ENCODE measurements at regions not wholly inside any gene's neighbourhood (a gene's known extent, or its start where the extent isn't known, plus 50 kb on each side); places are given as distances from the start of the nearest gene placed in this dataset.
"Not testable (repeated sequence)": the region's sequence is repeated elsewhere in the genome, so short reads cannot be mapped to it uniquely, and the experiment has no call there.

DNA sequence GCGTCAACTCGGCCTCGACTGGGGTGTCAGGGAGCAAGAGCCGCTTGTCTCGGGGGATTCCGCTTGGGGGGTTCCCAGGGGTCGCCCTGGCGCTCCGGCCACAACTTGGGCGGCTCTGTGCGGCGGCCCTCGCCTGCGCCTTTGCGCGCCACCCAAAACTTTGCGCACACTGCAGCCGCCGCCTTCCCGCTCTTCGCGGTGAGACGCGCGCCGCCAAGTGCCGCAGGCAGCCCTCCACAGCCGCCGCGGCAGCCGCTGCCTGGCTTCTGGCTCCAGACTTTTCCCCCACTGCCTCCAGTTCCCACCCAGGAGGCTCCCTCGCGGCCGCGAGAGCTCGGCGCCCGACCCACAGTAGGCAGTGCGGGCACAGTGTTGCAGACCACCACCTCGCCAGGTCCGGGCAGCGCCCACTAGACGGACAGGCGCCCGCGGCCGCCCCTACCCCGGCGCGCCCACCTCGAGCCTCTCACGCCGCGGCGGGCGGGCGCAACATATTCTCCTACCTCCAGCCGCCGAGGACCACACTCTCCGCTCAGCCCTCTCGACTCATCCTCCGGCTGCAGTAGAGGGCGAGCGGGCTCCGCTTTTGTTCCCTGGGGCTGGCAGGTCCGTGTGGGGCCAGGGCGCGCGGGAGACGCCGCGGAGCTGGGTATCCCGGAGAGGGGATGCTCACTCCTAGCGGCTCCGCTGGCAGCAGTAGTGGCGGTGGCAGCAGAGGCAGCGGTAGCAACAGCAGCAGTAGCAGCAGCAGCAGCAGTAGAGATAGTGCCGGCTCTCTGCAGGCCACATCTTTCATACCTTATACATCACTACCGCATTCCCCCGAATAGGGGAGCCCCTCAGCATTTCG, 296.6 kb downstream of the OMA1 start:
- DNase-seq: peak; percentile 80

DNA sequence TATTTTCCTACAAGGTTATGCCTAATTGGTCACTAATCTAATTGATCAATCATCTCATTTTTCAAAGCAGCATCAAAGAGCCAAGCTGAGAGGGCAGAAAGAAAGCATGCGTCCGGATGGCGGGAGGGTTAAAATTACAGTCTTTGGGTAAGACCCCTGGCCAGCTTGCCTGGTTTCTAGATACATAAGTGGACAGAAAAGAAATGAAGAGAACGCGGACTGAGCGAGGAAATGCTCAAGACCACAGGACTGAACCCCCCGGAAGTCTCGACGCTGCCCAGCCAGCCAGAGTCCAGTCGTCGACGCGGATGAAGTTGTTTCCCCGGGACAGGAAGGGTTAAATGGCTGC, 297.2 kb downstream of the OMA1 start:
- peak; percentile 44 for DNase-seq

DNA sequence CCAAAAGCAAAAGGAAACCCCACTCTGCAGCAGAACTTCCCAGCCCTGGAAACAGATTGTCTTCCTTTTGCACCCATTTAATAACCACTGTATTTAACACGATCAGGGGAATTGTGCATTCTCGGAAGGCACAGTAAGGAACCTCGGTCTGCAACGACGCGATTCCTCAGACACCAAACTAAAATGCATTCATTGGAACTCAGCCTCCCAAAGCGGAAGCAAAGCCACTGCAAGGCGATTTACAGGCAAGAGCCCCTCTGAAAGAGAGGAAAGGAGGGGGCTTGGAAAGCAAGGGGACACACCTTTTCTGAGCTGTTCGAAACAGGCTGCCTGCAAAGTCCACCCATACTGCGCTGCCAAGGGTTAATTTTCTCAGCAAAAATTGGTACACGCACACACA, 297.7 kb downstream of the OMA1 start:
- no peak for DNase-seq

DNA sequence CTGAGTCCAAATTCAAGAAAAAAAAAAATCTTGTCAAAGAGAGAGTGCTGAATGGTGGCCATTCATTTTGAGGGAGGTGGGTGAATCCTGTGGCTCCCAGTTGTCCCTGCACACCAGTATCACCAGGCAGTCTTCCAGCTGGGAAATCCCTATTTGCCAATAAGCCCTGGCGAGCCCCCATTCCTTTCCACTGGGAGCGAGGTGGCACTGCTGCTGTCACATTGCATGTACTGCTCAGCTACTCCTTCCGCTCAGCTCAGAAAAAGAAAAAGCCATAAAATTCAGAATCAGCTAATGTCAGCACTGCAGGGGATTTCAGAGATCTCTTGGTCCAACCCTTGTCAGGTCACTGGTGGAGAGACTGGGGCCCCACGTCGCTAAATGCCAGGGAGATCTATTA, 298.5 kb downstream of the OMA1 start:
- no peak for DNase-seq

DNA sequence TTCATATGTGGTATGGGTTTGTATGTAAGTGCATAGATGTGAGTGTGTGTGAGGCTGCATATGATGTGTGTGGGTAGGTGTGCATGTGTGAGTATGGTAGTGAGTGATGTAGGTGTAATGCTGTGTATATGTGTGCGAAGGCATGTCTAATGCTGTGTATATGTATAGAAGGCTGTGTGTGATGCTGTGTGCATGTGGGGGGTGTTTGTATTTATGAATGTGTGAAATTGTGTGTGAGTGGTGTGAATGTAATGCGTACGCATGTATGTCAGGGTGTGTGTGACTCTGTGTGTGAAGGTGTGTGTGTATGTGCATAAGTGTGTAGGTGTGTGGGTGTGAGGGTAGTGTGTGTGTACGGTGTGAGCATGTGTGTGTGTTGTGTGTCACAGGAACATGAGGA, 300.0 kb downstream of the OMA1 start:
- DNase-seq: no peak

DNA sequence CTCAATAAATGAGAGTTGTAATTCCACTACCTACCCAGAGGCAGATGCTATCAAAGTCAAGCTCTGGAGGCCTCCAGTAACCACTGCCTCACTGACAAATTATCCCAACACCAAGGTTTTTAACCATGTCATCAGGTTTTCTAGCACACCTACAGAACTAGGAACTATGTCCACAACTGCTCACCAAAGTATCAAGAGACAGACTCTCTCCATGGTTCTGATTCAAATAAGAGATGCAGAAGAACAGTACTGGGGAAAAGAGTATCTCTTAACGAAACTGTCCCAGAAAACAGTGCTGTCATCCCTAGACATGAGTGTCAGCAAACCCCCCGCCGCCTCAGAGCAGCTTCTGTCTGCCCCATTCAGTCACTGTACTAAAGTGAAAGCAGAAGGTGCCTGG, 301.7 kb downstream of the OMA1 start:
- DNase-seq: no peak

DNA sequence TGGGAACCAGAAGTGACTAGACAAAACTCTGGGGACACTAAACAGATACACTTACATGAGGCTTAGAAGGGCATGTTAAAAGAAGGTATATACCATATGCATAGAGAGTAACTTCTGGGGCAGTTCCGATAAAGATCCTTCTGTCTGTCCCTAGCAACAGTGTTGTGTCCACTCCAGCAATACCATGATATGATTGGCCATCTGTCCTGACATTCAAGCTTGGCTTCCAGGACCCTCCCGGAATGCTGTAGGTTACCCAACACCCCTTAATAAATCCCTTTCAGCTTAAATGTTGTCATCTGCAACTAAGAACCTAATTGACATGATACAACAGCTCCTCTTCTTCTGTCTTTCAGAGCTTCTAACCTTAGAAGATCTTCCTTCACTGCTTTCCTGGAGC, 307.7 kb downstream of the OMA1 start:
- no peak for DNase-seq

DNA sequence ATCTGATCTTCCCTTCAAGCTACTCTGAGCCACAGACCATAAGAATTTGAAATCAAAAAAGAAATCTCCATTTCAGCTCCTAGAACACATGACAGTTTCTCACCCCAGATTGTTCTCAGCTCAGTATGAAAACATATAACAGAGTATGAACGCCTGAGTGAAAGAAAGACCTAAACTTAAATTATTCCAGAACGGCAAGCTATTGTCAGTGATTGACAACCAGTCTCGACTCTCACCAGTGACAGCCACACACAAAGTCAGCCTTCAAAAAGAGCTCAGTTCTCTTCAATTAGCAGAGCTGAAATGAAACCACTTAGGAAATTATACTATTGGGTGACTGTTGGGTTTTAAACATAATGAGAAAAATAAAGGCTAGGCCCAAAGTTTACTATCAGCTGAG, 312.8 kb downstream of the OMA1 start:
- DNase-seq: no peak

DNA sequence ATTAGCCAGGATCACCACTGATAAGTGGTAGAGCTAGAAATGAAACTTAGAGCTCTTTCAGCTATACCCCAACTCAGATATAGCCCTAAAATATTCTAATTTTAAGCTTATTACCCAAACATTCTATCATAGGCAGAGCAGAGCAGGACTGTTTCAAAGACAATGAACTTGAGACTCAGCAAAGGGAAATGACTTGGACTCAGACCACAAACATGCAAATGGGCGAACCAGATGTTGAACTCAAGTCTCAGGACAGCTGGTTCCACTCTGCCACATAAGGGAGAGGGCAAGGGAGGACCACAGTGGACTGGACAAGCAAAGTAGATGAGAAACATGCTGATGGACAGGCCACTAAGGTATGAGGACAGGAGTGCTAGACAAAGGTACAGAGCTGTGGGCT, 315.3 kb downstream of the OMA1 start:
- no peak for DNase-seq

DNA sequence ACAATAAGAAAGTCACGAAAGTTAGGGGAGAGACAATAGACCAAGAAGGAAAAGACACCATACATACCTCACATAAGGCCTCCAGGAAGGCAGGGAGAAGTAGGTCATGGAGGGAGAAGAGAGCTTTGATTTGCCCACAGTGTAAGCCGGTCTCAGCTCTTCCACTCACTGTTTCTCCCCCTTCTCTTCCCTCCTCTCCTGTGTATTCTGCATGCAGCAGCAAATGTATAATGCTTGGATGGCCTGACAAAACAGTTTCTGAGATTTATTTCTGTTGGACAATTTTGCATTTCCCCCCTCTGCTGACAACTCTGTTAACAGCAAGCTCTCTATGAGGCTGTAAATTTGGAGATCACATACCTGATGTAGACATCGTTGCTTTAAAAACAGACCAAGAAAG, 318.9 kb downstream of the OMA1 start:
- no peak for DNase-seq

DNA sequence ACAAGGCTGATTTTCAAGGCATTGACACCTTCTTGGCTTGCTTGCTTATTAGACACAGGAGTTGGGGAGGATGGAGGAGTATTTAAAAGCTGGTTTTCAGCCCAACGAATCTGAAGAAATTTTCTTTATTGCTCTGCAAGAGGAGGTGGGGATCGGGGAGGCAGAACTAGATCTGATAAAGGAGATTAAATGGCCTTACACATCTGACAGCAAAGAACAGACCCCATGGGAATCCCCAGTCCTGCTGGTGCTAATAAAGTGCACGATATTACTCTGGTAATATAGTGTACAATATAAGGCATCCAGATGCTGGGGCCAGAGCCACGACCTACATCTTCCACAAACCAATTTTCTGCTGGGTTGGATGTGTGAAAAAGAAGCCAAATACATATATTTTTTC, 323.0 kb downstream of the OMA1 start:
- DNase-seq: no peak

DNA sequence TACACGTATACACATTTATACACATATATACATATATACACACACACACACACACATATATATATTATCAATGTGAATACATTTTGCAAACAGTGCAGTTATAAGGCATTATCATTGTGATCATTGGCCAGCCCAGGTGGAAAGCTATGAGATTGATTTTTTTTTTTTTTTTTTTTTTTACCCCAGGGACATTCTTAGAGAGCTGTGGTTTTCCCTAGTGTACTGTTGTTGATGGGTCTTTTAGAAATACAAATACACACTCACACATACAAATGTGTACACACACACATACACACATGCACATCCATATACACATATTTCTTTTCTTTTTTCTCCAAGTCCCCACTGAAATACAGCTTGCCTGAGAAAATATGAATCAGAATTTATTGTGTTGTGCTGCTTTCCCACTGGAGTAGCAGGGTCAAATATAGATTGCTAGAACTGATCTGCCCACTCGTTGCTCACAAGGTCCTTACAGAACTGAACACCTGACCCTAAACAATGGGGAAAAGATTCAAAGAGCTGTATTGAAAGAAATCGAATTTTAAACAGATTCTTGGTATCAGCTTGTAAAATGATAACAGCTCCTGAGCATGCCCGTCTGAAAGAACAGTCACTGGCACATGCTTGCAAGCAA, 325.6 kb downstream of the OMA1 start:
- DNase-seq: no peak

DNA sequence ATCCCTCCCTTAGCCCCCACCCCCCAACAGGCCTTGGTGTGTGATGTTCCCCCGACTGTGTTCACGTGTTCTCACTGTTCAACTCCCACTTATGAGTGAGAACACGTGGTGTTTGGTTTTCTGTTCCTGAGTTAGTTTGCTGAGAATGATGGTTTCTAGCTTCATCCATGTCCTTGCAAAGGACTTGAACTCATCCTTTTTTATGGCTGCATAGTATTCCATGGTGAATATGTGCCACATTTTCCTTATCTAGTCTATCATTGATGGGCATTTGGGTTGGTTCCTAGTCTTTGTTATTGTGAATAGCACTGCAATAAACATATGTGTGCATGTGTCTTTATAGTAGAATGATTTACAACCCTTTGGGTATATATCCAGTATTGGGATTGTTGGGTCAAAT, 330.4 kb downstream of the OMA1 start:
- not testable (repeated sequence) for DNase-seq

DNA sequence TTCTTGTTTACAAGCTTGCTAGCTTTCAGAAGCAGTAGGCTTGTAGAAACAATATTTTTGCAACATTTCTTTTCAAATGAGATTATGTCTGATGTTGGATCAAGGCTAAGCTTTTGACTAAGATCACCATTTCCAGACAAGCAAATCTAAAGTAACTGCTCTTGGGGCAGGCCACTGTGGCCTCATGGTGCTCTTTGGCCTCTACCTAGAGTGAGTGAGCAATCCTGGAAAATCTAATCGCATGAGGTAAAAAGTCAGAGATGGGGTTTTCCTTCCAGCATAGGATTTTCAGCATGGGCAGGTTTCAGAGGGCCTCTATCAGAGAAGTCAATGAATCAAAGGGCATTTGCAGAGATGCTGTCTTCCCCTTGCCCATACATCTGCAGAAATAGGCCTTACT, 331.9 kb downstream of the OMA1 start:
- DNase-seq: no peak

DNA sequence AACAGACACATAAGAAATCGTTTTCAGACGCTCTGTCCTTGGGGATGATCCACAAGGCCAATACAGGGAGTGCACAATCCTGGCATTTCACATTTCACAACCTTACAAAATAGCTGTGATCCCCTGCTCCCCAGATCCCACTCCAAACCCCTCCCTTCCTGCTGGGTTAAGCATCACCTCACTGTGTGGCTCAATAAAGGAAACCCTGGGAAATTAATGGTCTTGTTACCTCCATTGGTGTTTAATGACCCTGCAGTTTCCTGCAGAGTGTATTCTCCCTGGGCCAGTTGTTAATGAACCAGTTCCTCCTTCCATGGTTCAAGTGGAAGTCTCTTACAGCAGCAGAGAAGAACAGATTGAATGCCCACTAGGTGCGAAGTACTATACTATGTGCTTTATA, 334.7 kb downstream of the OMA1 start:
- DNase-seq: peak; percentile 19

DNA sequence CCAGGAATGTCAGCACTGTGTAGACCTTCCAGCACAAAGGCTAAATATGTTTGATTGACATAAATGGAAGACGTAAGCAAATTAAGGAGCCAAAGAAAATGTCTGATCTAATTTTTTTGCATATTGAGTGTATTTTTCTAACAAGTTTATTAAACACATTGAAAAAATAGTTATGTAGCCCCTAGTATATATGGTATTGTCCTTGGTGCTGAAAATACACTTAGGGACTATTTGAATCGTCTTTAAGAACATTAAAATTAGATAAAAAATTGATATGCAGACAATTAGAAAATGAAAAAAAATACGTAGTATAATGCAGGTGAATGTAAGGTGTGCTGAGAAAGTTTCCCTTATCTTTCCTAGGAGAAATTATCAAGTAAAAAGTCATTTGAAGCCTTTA, 337.0 kb downstream of the OMA1 start:
- no peak for DNase-seq

DNA sequence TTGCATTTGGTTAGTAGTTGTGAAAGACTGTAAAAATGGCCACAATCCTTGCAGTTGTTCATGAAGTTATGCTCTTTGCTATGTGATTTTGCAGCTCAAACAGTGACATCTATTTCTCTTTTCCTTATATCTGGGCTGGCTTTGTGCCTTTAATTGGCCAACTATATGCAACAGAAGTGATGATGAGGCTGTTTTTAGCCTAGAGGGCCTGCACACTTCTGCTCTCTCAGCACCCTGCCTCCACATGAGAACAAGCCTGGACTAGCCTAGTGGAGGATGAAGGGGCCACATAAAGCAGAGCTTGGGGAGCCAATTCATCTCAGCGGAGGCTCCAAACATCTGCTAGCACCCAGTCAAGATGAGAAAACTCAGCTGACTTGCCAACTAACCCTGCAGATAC, 339.8 kb downstream of the OMA1 start:
- DNase-seq: no peak

DNA sequence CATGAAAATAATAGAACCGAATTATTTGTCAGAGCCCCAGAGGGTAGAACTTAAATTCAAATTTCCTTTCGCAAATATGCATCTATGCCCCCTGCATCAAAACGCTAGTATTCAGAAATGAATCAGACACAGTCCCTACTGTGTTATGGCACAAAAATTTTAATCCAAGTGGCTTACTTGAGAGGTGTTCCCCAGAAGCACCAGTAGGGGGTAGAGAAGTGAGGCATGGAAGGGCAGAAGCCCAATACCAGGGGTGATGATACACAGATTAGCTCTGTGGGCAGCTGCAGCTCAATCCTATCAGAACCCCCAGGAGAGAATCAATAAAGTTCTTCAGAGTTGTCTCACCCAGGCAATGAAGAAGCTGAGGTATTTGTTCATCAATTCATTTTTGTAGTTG, 342.2 kb downstream of the OMA1 start:
- DNase-seq: peak; percentile 22

DNA sequence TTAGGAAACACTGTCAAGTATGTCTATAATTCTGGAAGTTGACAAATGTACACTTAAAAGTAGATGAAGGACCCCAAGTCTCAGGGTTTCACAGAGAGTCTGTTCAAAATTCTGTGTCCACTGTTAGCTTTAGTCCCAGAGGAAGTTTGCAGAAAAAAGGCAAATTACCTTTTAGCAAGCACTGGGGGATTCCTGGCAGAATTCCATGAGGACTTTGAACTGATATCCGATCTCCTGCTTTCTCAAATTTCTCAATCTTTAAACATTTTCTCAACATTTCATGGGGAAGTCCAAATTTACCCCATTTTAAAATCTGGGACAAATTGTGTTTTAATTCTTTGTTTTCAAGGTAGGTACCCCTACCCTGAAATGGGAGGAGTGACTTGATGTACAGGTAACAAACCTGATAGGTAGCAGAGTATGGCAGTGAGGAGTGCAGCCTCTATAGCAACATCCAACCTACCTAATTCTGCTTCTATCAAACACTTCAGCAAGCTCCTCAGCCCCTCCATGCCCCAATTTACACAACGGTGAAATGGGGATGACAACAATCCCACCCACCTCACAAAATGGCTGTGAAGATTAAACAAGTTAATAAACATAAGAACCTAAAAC, 344.9 kb downstream of the OMA1 start:
- DNase-seq: peak; percentile 10

DNA sequence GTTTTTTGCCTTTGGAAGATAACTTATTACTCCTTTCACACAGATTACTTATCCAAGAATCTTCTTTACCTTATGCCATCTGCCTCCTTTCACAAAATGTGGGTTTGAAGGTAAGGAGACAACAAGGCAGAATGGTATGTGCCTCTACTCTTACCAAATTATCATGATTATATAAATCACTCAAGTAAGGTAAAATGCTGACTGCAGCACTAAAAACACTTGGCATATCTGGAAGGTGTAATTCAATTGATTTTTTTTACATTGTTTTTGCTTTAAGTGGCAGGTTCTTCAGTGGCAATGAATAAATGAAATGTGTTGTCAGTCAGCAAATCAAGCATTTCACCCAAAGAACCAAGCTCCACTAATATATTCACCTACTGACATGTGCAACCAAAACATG, 346.1 kb downstream of the OMA1 start:
- DNase-seq: no peak

DNA sequence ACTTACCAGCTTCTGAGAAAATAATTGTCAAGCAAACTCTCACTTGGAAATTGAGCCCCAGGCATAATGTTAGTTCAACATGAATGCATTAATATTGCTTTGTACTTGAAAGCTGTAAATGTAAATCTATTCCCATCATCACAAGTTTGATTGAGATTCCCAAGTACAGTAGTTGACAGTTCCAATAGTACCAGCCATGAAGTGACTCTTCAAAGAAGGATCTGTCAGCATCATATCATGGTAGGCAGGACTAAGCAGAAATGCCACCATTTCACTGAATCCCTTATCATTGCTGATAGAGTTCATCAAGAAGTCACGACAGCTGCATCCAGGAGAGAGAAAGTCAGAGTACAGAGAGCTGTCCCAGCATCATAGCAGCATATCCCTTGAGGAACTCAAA, 348.7 kb downstream of the OMA1 start:
- no peak for DNase-seq

DNA sequence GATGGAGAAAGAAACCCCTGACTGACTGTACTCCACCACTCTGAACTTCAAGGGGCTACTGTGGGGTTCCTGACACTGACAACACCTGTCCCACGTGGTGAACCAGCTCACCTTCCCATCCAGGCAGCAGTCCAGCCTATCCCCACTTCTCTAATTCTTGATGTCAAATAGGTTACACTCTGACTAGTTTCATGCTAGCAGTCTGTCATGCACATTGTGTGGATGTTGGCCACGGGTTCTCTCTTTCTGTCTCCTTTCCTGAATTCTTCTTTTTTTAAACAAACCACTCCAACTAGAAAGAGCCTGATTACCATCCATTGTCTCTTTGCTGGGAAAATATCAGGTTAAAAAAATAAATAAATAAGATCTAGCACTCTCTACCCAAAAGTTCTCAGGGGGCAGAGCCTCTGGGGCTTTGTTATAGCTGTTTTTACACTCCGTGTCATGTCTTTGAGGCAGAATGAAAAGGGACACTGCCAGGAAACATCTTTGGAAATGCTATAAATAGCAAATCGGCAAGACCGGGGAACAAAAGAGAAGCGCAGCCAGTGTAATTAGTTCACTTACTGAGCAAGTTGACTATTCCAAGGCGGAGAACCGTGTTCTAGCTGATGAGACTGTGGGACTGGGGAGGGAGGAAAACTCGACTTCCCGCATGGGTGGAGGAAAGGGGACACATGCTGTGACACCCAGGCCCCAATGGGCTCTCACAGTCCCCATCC, 356.1 kb downstream of the OMA1 start:
- DNase-seq: peak; percentile 58

DNA sequence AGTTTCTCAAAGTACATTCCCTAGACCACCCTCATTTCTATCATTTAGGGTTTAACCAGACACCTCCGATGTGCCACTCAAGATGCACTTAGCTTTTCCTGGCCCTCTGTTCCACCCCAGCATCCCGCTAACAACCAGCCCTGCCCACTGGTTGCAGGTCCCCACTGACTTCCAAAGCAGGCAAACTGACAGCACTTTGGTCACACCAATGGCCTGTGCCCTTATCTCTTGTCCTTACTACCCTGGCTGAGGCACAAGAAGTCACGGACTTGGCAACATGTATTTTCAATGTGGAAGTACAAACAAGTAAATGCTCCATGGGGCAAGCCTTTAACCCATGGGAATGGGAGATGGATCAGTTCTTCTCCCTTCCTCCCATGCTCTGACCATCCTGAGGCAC, 357.1 kb downstream of the OMA1 start:
- no peak for DNase-seq

DNA sequence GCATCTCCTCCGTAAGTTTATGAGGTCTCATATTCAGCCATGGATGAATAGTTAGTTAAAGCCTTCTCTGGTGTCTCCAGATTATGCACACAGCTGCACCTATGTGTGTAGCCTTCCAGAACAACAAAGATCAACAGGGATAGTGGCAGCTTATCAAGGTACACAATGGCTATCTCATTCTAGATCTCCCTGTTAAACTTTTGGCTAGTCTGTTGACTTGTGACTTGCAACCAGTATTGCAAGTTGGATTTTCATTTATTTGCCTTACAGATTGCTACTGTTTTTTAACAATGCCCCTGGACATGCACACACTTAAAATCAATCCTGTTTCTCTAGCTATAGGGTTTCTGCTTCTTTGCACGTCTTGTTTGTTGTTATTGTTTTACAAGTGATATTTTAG, 363.2 kb downstream of the OMA1 start:
- DNase-seq: no peak
